OCI-LY1 (cell line): ENCODE measurements at regions not wholly inside any gene's neighbourhood (a gene's known extent, or its start where the extent isn't known, plus 50 kb on each side); places are given as distances from the start of the nearest gene placed in this dataset.

Source experiments
- H2AFZ ChIP-seq: fragments of 200-600 bp; sonication (generic), shearing (Covaris generic); 2 replicates; pipeline ENCODE4 v1.6.0; 2014; ENCODE audit warnings: antibody characterized with exemption, mild to moderate bottlenecking, low read length
- H3F3A ChIP-seq: fragments of 200-600 bp; sonication (generic), shearing (Covaris generic); 2 replicates; pipeline ENCODE4 v1.6.0; 2014; ENCODE audit warnings: mild to moderate bottlenecking, antibody characterized with exemption, low read length, moderate library complexity; ENCODE audit not compliant: insufficient read depth
- H3K27ac ChIP-seq: fragments of 200-600 bp; sonication (generic); 2 replicates; pipeline ENCODE4 v1.5.1; 2014; ENCODE audit warnings: low read length, mixed run types, mild to moderate bottlenecking, low read depth; ENCODE audit not compliant: poor library complexity, severe bottlenecking
- H3K27me3 ChIP-seq: fragments of 200-600 bp; sonication (generic); 2 replicates; pipeline ENCODE4 v1.6.0; 2014; ENCODE audit warnings: antibody characterized with exemption, mild to moderate bottlenecking, low read length, moderate library complexity; ENCODE audit not compliant: insufficient read depth
- H3K36me3 ChIP-seq: fragments of 200-600 bp; sonication (generic); 2 replicates; pipeline ENCODE4 v1.6.1; 2014; ENCODE audit warnings: mild to moderate bottlenecking, antibody characterized with exemption, low read length, moderate library complexity, mixed read lengths; ENCODE audit not compliant: insufficient read depth
- H3K4me1 ChIP-seq: fragments of 200-600 bp; sonication (generic); 2 replicates; pipeline ENCODE4 v1.5.1; 2014; ENCODE audit warnings: mild to moderate bottlenecking, low read length, moderate library complexity; ENCODE audit not compliant: insufficient read depth, severe bottlenecking
- H3K4me2 ChIP-seq: fragments of 200-600 bp; sonication (generic), shearing (Covaris generic); 2 replicates; pipeline ENCODE4 v1.6.1; 2014; ENCODE audit warnings: low read length
- H3K4me3 ChIP-seq: fragments of 200-600 bp; sonication (generic); 2 replicates; pipeline ENCODE4 v1.5.1; 2014; ENCODE audit warnings: low read length, low read depth, mild to moderate bottlenecking, mixed read lengths; ENCODE audit not compliant: poor library complexity, severe bottlenecking
- H3K79me2 ChIP-seq: fragments of 200-600 bp; shearing (Covaris generic); 2 replicates; pipeline ENCODE4 v1.6.1; 2016; ENCODE audit warnings: mixed run types, low read length, mixed read lengths; ENCODE audit not compliant: insufficient read depth
- H3K9ac ChIP-seq: fragments of 200-600 bp; sonication (generic), shearing (Covaris generic); 2 replicates; pipeline ENCODE4 v1.6.1; 2014; ENCODE audit warnings: mild to moderate bottlenecking, low read length, mixed read lengths
- H3K9me2 ChIP-seq: fragments of 200-600 bp; sonication (generic), shearing (Covaris generic); 2 replicates; pipeline ENCODE4 v1.6.1; 2014; ENCODE audit warnings: low read depth, mild to moderate bottlenecking, low read length, mixed read lengths
- H3K9me3 ChIP-seq: fragments of 200-600 bp; shearing (Covaris generic); 2 replicates; pipeline ENCODE4 v1.6.1; 2014; ENCODE audit warnings: low read length, mixed read lengths
- H4K20me1 ChIP-seq: fragments of 200-600 bp; sonication (generic), shearing (Covaris generic); 2 replicates; pipeline ENCODE4 v1.6.0; 2016; ENCODE audit warnings: mild to moderate bottlenecking, low read length; ENCODE audit not compliant: insufficient read depth
- CTCF ChIP-seq: fragments of 200-600 bp; sonication (generic), shearing (Covaris generic); IDR thresholded peaks from 2 replicates; pipeline ENCODE4 v1.5.1; 2017; ENCODE audit warnings: mild to moderate bottlenecking, antibody characterized with exemption, low read length, moderate library complexity, mixed read lengths
- EZH2 ChIP-seq: fragments of 200-600 bp; sonication (generic), shearing (Covaris generic); IDR thresholded peaks from 2 replicates; pipeline ENCODE4 v1.8.0; 2017; ENCODE audit warnings: borderline replicate concordance, mixed run types, mild to moderate bottlenecking, antibody characterized with exemption, low read length, moderate library complexity, mixed read lengths

GRCh38 chr3:20844851-20845250, 658.8 kb upstream of the SGO1 start:
- Histone ChIP-seq H3K79me2 (no peaks in the 10 kb centered on the region), H3K27me3 (no peaks in the 10 kb centered on the region), H3K27ac (no peak overlapping the region), H3K9me2 (no peaks in the 10 kb centered on the region), H3K4me1 (peaks cover 7% of the 10 kb centered on the region), H3K9me3 (no peaks in the 10 kb centered on the region), H2AFZ (no peak overlapping the region), H3K4me3 (no peak overlapping the region), H4K20me1 (no peaks in the 10 kb centered on the region), H3F3A (no peaks in the 10 kb centered on the region), H3K36me3 (no peaks in the 10 kb centered on the region), H3K4me2 (no peak overlapping the region), H3K9ac (no peak overlapping the region)
- TF ChIP-seq CTCF = no peak
- no peak for TF ChIP-seq EZH2

DNA sequence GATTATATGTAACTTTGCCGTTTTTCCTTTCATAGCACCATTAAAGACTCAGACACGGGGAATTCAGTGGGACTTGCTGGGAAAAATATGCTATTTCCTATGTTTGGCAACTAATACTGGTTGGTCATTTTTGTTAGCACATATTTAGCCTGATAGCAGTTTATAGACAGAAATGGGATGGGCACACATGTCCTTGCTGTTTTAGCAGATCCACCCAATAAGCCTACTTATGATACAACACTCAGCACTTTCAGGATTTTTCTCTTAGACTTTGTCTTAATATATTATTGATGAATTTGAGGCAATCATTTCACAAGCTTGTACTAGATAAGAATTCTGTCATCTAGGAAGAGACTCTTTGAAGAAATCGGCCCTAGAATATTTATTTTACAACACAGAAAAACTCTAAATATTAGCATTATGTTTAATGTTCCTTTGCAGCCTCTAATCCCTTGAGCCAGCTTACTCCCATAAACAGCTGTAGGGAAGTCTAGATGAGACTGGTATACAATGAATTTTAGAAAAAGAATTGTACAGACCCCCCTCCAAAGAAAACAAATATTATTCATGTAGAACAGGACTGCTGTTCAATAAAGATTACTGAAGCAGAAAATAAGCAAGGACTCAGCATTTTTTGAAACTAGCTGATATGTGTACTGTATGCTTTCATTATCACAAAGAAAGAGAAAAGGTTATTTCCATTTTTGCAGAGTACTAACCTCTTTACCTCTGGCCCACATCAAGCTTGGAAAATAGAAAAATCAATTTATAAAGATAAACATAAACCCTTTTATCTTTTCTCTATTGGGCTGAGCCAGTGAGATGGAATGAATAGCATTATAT, 656.8 kb upstream of the SGO1 start:
- TF ChIP-seq CTCF (no peak), EZH2 (no peak)

GRCh38 chr3:20842002-20842401, 656.0 kb upstream of the SGO1 start:
- no peaks in the 10 kb centered on the region for H3K27me3 ChIP-seq
- no peaks in the 10 kb centered on the region for H3K4me1 ChIP-seq
- no peaks in the 10 kb centered on the region for H3K36me3 ChIP-seq
- no peak overlapping the region for H3K4me3 ChIP-seq
- H4K20me1 ChIP-seq = no peaks in the 10 kb centered on the region
- no peak overlapping the region for H2AFZ ChIP-seq
- no peaks in the 10 kb centered on the region for H3K9me2 ChIP-seq
- TF ChIP-seq CTCF (no peak), EZH2 (no peak)
- H3K79me2 ChIP-seq = no peaks in the 10 kb centered on the region
- H3F3A ChIP-seq = no peaks in the 10 kb centered on the region
- H3K9me3 ChIP-seq = no peaks in the 10 kb centered on the region
- H3K27ac ChIP-seq = no peak overlapping the region
- no peak overlapping the region for H3K9ac ChIP-seq
- H3K4me2 ChIP-seq = no peak overlapping the region

More for the DNA sequence above, 656.8 kb upstream of the SGO1 start:
- Histone ChIP-seq H3K4me1 (no peaks in the 10 kb centered on the region), H3K4me3 (no peak overlapping the region), H3K27me3 (no peaks in the 10 kb centered on the region), H3K9me2 (no peaks in the 10 kb centered on the region), H2AFZ (no peak overlapping the region), H3K4me2 (no peak overlapping the region), H3K9me3 (no peaks in the 10 kb centered on the region), H4K20me1 (no peaks in the 10 kb centered on the region), H3K27ac (no peak overlapping the region), H3K79me2 (no peaks in the 10 kb centered on the region), H3K9ac (no peak overlapping the region), H3F3A (no peaks in the 10 kb centered on the region), H3K36me3 (no peaks in the 10 kb centered on the region)
